ENCODE measurements at regions not wholly inside any gene's neighbourhood (a gene's known extent, or its start where the extent isn't known, plus 50 kb on each side); places are given as distances from the start of the nearest gene placed in this dataset.

DNA sequence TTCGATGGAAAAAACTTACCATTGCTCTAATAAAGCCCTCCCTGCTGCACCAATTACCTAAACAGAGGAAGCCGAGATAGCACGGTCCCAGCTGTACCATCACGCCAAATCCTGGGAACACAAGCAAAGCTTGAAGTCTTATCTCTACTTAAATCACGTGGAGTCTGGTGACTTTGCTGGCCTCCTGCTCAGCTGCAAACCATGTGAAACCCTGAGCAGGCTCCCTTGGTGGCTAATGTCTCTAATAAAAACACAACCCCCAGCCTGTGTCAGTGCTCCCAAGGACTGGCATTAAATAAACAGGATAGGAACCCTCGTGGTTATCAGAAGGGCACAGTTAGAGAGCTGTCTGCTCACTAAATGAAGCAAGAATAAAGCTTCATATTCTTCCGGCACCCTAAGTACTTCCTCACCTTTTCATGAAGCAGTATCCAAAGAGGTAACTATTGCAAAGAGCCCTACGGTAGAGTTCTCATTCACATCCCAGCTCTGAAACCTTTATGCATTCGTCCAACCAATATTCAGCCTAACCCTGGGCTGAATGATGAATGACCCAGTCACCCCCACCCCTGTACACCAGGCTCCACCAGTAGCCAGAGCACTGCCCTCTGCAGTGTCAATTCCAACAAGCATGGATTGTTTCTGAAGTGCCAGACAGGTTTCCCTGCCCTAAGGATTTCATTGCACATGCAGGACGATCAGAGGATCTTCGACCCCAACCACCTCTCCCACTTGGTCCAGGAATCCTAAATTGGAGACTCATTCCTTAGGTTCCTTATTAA is 452.7 kb upstream of the TMPO start:
- no peak overlapping the region for H3K27ac Mint-ChIP-seq
- H3K9me3 Mint-ChIP-seq: peaks cover 58% of the 10 kb centered on the region
- TF ChIP-seq, protein P1, sequence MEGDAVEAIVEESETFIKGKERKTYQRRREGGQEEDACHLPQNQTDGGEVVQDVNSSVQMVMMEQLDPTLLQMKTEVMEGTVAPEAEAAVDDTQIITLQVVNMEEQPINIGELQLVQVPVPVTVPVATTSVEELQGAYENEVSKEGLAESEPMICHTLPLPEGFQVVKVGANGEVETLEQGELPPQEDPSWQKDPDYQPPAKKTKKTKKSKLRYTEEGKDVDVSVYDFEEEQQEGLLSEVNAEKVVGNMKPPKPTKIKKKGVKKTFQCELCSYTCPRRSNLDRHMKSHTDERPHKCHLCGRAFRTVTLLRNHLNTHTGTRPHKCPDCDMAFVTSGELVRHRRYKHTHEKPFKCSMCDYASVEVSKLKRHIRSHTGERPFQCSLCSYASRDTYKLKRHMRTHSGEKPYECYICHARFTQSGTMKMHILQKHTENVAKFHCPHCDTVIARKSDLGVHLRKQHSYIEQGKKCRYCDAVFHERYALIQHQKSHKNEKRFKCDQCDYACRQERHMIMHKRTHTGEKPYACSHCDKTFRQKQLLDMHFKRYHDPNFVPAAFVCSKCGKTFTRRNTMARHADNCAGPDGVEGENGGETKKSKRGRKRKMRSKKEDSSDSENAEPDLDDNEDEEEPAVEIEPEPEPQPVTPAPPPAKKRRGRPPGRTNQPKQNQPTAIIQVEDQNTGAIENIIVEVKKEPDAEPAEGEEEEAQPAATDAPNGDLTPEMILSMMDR (IDR thresholded peaks at IDR 0.05): no peak

DNA sequence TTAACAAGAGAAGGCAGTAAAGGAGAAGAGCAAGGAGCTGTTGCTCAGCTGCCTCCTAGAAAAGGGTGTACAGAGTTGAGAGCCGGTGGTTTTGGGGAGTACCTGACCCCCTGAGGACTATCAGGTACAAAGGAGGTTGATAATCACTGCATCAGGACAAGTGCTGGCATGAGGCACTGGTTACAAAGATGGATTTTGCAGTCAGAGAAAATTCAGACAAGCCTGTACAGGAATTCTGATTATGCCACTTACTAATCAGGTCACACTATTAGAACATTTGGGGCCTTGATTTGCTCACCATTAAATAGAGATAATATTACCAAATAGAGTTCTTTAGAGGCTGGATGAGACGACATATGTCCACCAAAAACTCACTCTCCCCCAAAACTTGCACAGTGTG is 450.9 kb upstream of the TMPO start:
- H3K9me3 Mint-ChIP-seq: peaks cover 59% of the 10 kb centered on the region
- H3K4me1 Mint-ChIP-seq (ENCODE audit: low read depth): no peaks in the 10 kb centered on the region
- TF ChIP-seq, protein P1 (IDR thresholded peaks at IDR 0.05): no peak
- H3K4me3 Mint-ChIP-seq: no peak overlapping the region
- H3K36me3 Mint-ChIP-seq (ENCODE audit: low read depth): no peaks in the 10 kb centered on the region
- H3K27me3 Mint-ChIP-seq (ENCODE audit: insufficient read depth): peaks cover 2% of the 10 kb centered on the region
- no peak for DNase-seq
- H3K27ac Mint-ChIP-seq: no peak overlapping the region

More for the DNA sequence above, 452.7 kb upstream of the TMPO start:
- peaks cover 2% of the 10 kb centered on the region for H3K27me3 Mint-ChIP-seq (ENCODE audit: insufficient read depth)
- no peaks in the 10 kb centered on the region for H3K36me3 Mint-ChIP-seq (ENCODE audit: low read depth)
- H3K4me3 Mint-ChIP-seq: no peak overlapping the region
- H3K4me1 Mint-ChIP-seq (ENCODE audit: low read depth): no peaks in the 10 kb centered on the region
- DNase-seq: no peak

DNA sequence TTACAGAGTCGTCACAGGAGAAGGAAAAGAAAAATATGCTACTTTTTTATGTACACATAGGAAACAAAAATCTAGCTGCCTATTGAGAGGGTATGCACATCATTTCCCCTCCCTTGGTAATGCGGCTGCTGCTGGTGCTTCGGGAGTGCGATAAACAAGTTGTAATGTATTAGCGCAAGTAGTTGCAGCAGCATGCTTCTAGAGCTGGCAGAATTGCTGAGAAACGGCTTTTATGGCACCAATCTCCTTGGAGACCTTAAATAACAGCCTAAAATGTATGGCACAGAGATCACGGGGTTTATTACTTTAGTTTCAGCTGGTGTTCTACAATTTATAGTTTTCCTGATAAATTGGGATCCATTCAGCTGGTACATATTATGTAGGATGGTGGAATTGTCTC is 447.6 kb upstream of the TMPO start:
- Mint-ChIP-seq H3K4me1 (ENCODE audit: low read depth) (no peaks in the 10 kb centered on the region), H3K4me3 (no peak overlapping the region), H3K9me3 (peaks cover 61% of the 10 kb centered on the region), H3K27ac (no peak overlapping the region), H3K27me3 (ENCODE audit: insufficient read depth) (peaks cover 2% of the 10 kb centered on the region; the same call in 1 of the 2 replicates), H3K36me3 (ENCODE audit: low read depth) (no peaks in the 10 kb centered on the region)
- DNase-seq: no peak
- TF ChIP-seq, protein P1 (IDR thresholded peaks at IDR 0.05): no peak

DNA sequence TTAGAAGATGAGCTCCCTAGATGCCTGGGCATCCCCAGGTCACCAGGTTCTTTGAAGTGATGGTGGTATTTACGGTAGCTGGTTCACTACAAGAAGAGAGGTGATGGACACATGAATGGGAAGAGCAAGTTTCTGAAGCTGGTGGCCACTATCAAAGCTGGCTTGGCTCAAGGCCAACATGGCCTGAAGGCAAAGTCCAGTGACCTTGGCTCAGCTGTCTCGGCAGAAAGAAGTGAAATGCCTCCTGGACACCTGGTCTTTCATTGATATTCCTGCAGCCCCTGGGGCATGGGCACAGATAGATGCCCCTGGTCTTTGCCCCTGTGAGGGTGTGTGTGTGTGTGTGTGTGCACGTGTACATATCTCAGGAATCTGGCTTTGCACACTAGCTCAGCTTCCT is 441.8 kb upstream of the TMPO start:
- peaks cover 63% of the 10 kb centered on the region for H3K9me3 Mint-ChIP-seq
- no peaks in the 10 kb centered on the region for H3K4me1 Mint-ChIP-seq (ENCODE audit: low read depth)
- no peaks in the 10 kb centered on the region for H3K27me3 Mint-ChIP-seq (ENCODE audit: insufficient read depth)
- H3K27ac Mint-ChIP-seq: no peak overlapping the region
- H3K4me3 Mint-ChIP-seq: no peak overlapping the region
- H3K36me3 Mint-ChIP-seq (ENCODE audit: low read depth): no peaks in the 10 kb centered on the region; the same call in 1 of the 2 replicates
- no peak for DNase-seq
- TF ChIP-seq, protein P1 (IDR thresholded peaks at IDR 0.05): no peak

DNA sequence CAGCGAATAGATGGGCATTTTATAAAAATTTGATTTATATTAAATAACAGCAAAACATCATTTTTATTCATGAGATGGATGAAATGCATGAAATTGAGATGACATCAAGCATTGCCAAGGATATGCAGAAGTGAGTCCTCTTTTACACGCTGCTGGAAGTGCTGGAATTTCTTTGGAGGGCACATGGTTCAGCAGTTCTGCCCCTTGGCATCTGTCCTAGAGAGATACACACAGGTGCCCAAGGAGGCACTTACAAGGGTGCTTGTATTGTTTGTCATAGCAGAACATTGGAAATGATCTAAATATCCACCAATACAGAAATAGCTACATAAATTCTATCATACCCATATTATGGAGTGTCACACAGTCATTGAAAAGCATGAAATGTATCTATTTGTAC is 441.1 kb upstream of the TMPO start:
- Mint-ChIP-seq H3K36me3 (ENCODE audit: low read depth) (no peaks in the 10 kb centered on the region; the same call in 1 of the 2 replicates), H3K9me3 (peaks cover 60% of the 10 kb centered on the region), H3K27me3 (ENCODE audit: insufficient read depth) (no peaks in the 10 kb centered on the region), H3K27ac (no peak overlapping the region), H3K4me1 (ENCODE audit: low read depth) (no peaks in the 10 kb centered on the region), H3K4me3 (no peak overlapping the region)
- no peak for DNase-seq
- TF ChIP-seq, protein P1 (IDR thresholded peaks at IDR 0.05): no peak
